ENCODE measurements at regions not wholly inside any gene's neighbourhood (a gene's known extent, or its start where the extent isn't known, plus 50 kb on each side); places are given as distances from the start of the nearest gene placed in this dataset.

DNA sequence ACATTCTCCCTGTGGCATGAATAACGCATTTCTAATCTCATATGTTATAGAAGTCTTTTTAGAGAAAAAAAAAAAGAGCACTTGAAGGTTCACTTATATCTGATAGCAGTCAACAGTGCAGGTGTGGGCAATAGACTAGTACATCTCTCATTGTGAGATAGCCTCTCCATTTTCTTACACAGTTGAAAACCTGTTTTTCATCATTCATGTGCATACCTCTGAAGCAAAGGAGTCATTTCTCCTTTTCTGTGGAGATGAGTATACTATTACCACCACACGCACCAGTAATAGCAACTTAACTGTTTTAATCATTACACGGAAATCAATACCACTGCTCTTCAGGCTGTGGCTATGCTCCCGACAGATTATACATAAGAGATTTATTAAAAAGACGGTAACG is 1653.3 kb upstream of the TMEFF2 start:
- Histone ChIP-seq H3K9ac (replicated peaks in 1 of 4; ENCODE audit: extremely low read depth in 1 of 4, low read depth in 3 of 4, low read length in 3 of 4) (no peak overlapping the region), H4K91ac (replicated peaks; ENCODE audit: insufficient read length, low read length) (no peak overlapping the region), H3K18ac (ENCODE audit: extremely low read depth, low read length) (no peak overlapping the region), H3K4ac (replicated peaks; ENCODE audit: insufficient read length, low read depth, low read length) (no peak overlapping the region), H3K36me3 (ENCODE audit: control insufficient read depth in 2 of 4, insufficient read depth in 4 of 4, low read length in 3 of 4) (no peaks in the 10 kb centered on the region), H3K27me3 (replicated peaks in 1 of 4; ENCODE audit: control insufficient read depth in 3 of 4, extremely low read depth in 1 of 4, insufficient read depth in 3 of 4, low read length in 3 of 4) (no peaks in the 10 kb centered on the region), H3K14ac (ENCODE audit: insufficient read length) (no peak overlapping the region), H3K23me2 (ENCODE audit: low read depth, low read length) (no peaks in the 10 kb centered on the region), H2BK5ac (ENCODE audit: low read depth, low read length) (no peak overlapping the region), H2AK5ac (ENCODE audit: low read depth, low read length) (no peak overlapping the region), H4K20me1 (replicated peaks in 1 of 2; ENCODE audit: control insufficient read depth in 1 of 2, insufficient read depth in 2 of 2, low read length in 2 of 2) (no peaks in the 10 kb centered on the region), H3K9me3 (ENCODE audit: insufficient read depth in 2 of 2, low read depth in 1 of 2, low read length in 1 of 2) (no peaks in the 10 kb centered on the region), H3K79me2 (ENCODE audit: control insufficient read depth in 1 of 2, insufficient read depth in 2 of 2, low read length in 2 of 2) (no peaks in the 10 kb centered on the region), H3K79me1 (ENCODE audit: low read depth, low read length) (no peaks in the 10 kb centered on the region), H2BK15ac (ENCODE audit: low read length) (no peak overlapping the region), H2BK120ac (replicated peaks; ENCODE audit: low read depth, low read length) (no peak overlapping the region), H2AFZ (ENCODE audit: low read length) (no peak overlapping the region), H3K4me3 (ENCODE audit: extremely low read depth in 1 of 4, insufficient read depth in 2 of 4, low read depth in 3 of 4, low read length in 4 of 4) (no peak overlapping the region), H3K27ac (ENCODE audit: low read depth, low read length) (no peak overlapping the region), H3K56ac (replicated peaks; ENCODE audit: insufficient read length, low read depth, low read length) (no peak overlapping the region), H4K5ac (ENCODE audit: insufficient read length, low read depth, low read length) (no peak overlapping the region), H3K4me1 (replicated peaks in 1 of 4; ENCODE audit: control insufficient read depth in 3 of 4, insufficient read depth in 4 of 4, low read length in 3 of 4) (no peaks in the 10 kb centered on the region; a peak in 1 of 7 replicates), H2BK12ac (ENCODE audit: low read depth, low read length) (no peak overlapping the region), H2BK20ac (ENCODE audit: low read length) (no peak overlapping the region), H3K23ac (ENCODE audit: insufficient read length) (no peak overlapping the region), H4K8ac (ENCODE audit: extremely low read depth, insufficient read depth, low read length) (no peak overlapping the region), H3K4me2 (ENCODE audit: insufficient read depth in 1 of 2, low read depth in 2 of 2, low read length in 2 of 2) (no peak overlapping the region)
- DNase-seq (ENCODE audit: low read depth in 1 of 2, low spot score in 2 of 2) (no peak), FAIRE-seq (no peak)
- ChIA-PET CTCF (ENCODE audit: partially characterized antibody) (no interaction called here), POLR2A (ENCODE audit: partially characterized antibody) (no interaction called here)
- 95% methylated on average over 6 of the region's 6 CpGs; no CpG with 5 or more reads in 1 of the 2 experiments for WGBS, 2 experiments (ENCODE audit: extremely low coverage in 1 of 2, insufficient coverage in 1 of 2, insufficient read length in 1 of 2, insufficient replicate concordance in 2 of 2, low coverage in 1 of 2, low lambda C conversion rate in 2 of 2, missing lambda C conversion rate in 1 of 2)
- TF ChIP-seq TCF12 (IDR thresholded peaks at IDR 0.05; ENCODE audit: low read depth, low read length) (no peak), CTBP2 (IDR thresholded peaks at IDR 0.05; ENCODE audit: borderline replicate concordance, insufficient read depth, insufficient read length, low read length) (no peak), FOSL1 (IDR thresholded peaks at IDR 0.05; ENCODE audit: insufficient read depth, low read depth, low read length) (no peak), SIN3A (conservative IDR thresholded peaks at IDR 0.05 in 1 of 2, IDR thresholded peaks at IDR 0.05 in 1 of 2; ENCODE audit: low read depth in 1 of 2, low read length in 2 of 2) (no peak), JUND (IDR thresholded peaks at IDR 0.05; ENCODE audit: low read length) (no peak), POU5F1 (IDR thresholded peaks at IDR 0.05; ENCODE audit: low read depth, low read length) (no peak), RNF2 (IDR thresholded peaks at IDR 0.05; ENCODE audit: borderline replicate concordance, low read depth, low read length, missing control alignments, poor library complexity, severe bottlenecking) (no peak), RXRA (IDR thresholded peaks at IDR 0.05; ENCODE audit: insufficient read depth, low read depth, low read length) (no peak), CBX8 (IDR thresholded peaks at IDR 0.05; ENCODE audit: borderline replicate concordance, low read depth, low read length) (no peak), EZH2 (IDR thresholded peaks at IDR 0.05; ENCODE audit: low read depth, low read length, severe bottlenecking) (no peak), CHD2 (IDR thresholded peaks at IDR 0.05; ENCODE audit: low read length) (no peak), SRF (IDR thresholded peaks at IDR 0.05; ENCODE audit: low read depth, low read length) (no peak), SIRT6 (IDR thresholded peaks at IDR 0.05; ENCODE audit: low read length) (no peak), SP4 (IDR thresholded peaks at IDR 0.05; ENCODE audit: low read length) (no peak)
